Neural progenitor cell (in vitro differentiated cells): ENCODE measurements at regions not wholly inside any gene's neighbourhood (a gene's known extent, or its start where the extent isn't known, plus 50 kb on each side); places are given as distances from the start of the nearest gene placed in this dataset.

ENCODE experiments used
- DNase-seq: peaks from one replicate; pipeline ENCODE4 v3.0.0-alpha.2; 2016; ENCODE audit warnings: low spot score
- H2AFZ ChIP-seq: fragments of 200-600 bp; sonication (generic); replicated peaks from 2 replicates; pipeline ENCODE4 v1.6.1; 2016; ENCODE audit warnings: antibody characterized with exemption
- H3F3A ChIP-seq: fragments of 200-600 bp; sonication (generic); 2 replicates; pipeline ENCODE4 v1.6.1; 2016; ENCODE audit warnings: antibody characterized with exemption, low read depth
- H3K27ac ChIP-seq: fragments of 200-600 bp; sonication (generic); 2 replicates; pipeline ENCODE4 v1.5.1; 2016; ENCODE audit warnings: mild to moderate bottlenecking
- H3K27me3 ChIP-seq: fragments of 200-600 bp; sonication (generic); 2 replicates; pipeline ENCODE4 v1.6.1; 2016; ENCODE audit warnings: mild to moderate bottlenecking, moderate library complexity
- H3K36me3 ChIP-seq: fragments of 200-600 bp; sonication (generic); 2 replicates; pipeline ENCODE4 v1.5.1; 2016
- H3K4me1 ChIP-seq: fragments of 200-600 bp; sonication (generic); 2 replicates; pipeline ENCODE4 v1.6.1; 2016; ENCODE audit warnings: mixed run types
- H3K4me2 ChIP-seq: fragments of 200-600 bp; sonication (generic); 2 replicates; pipeline ENCODE4 v1.6.1; 2016
- H3K4me3 ChIP-seq: fragments of 200-600 bp; sonication (generic); 2 replicates; pipeline ENCODE4 v1.5.1; 2016
- H3K79me2 ChIP-seq: fragments of 200-600 bp; sonication (generic); 2 replicates; pipeline ENCODE4 v1.6.1; 2016; ENCODE audit warnings: low read depth
- H3K9ac ChIP-seq: fragments of 200-600 bp; sonication (generic); 2 replicates; pipeline ENCODE4 v1.6.1; 2016
- H3K9me3 ChIP-seq: fragments of 200-600 bp; sonication (generic); 2 replicates; pipeline ENCODE4 v1.5.1; 2016; ENCODE audit warnings: low read depth
- H4K20me1 ChIP-seq: fragments of 200-600 bp; sonication (generic); 2 replicates; pipeline ENCODE4 v1.6.1; 2016; ENCODE audit warnings: low read depth
- H3K27ac Mint-ChIP-seq: 3 replicates; pipeline ENCODE4 v1.8.0; 2021; ENCODE audit warnings: mixed read lengths
- H3K27me3 Mint-ChIP-seq: 2 replicates; pipeline ENCODE4 v1.8.0; 2022; ENCODE audit warnings: low read depth, mild to moderate bottlenecking, inconsistent platforms, moderate library complexity, mixed read lengths; ENCODE audit not compliant: insufficient read depth
- H3K36me3 Mint-ChIP-seq: 3 replicates; pipeline ENCODE4 v1.8.0; 2021; ENCODE audit warnings: mixed read lengths
- H3K4me1 Mint-ChIP-seq: 3 replicates; pipeline ENCODE4 v1.8.0; 2021; ENCODE audit warnings: mixed read lengths
- H3K4me3 Mint-ChIP-seq: 3 replicates; pipeline ENCODE4 v1.8.0; 2021; ENCODE audit warnings: mild to moderate bottlenecking, moderate library complexity, mixed read lengths
- H3K9me3 Mint-ChIP-seq: 3 replicates; pipeline ENCODE4 v1.8.0; 2020; ENCODE audit warnings: mixed read lengths
- EZH2 ChIP-seq: fragments of 200-600 bp; sonication (generic); IDR thresholded peaks from 2 replicates; pipeline ENCODE4 v1.6.1; 2017; ENCODE audit warnings: antibody characterized with exemption, mild to moderate bottlenecking, moderate library complexity
- EZH2phosphoT487 ChIP-seq: fragments of 200-600 bp; sonication (generic); IDR thresholded peaks from 2 replicates; pipeline ENCODE4 v1.6.1; 2017; ENCODE audit warnings: antibody characterized with exemption
- TF ChIP-seq, protein P1 (sequence below): fragments of 200-600 bp; sonication (generic); IDR thresholded peaks from 2 replicates; pipeline ENCODE4 v1.5.1; 2017; ENCODE audit warnings: antibody characterized with exemption, mild to moderate bottlenecking

DNA sequence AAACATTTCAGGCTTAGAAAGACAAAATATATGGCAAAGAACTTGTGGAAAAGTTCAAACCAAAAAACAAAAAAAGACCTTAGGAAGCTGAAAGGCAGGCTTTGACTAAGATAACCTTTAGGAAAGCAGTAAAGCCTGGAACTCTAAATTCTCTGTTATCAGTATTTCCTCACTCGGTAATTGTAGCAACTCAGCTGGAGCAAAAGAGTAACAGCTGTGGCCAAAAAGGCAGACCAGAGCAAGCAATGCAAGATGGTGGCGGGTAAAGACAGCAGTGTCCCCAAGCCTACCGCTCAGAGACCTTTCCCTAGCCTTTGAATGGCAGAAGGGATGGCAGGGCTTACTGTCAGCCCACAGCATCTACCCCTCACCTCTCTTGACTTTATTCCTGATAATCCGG, 63.1 kb upstream of the KLHL13 start:
- no peaks in the 10 kb centered on the region for H3K36me3 Mint-ChIP-seq

DNA sequence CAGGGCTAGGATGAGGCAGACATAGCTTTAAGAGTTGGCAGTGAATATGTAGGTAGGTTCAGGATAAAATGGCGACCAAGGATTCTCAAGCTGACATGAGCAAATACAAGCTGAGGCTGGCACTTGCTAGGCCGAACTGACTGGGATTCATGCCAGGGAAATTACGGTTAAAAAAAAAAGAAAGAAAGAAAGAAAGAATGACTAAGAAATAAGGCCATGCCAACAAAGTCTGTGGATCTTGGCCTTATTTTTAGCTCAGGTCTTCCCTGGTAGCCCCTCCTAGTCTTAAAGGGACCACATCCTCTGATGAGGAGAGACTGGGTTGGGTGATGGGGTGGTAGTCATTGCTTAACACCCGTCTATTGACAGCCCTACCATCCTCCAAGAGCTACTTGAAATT, 64.4 kb upstream of the KLHL13 start:
- Histone ChIP-seq H3F3A (no peaks in the 10 kb centered on the region), H3K9me3 (no peaks in the 10 kb centered on the region), H2AFZ (no peak overlapping the region), H3K36me3 (no peaks in the 10 kb centered on the region), H3K9ac (no peak overlapping the region), H3K79me2 (no peaks in the 10 kb centered on the region), H4K20me1 (no peaks in the 10 kb centered on the region), H3K4me1 (no peaks in the 10 kb centered on the region), H3K27me3 (no peaks in the 10 kb centered on the region), H3K4me2 (no peak overlapping the region), H3K27ac (no peak overlapping the region), H3K4me3 (no peak overlapping the region)
- Mint-ChIP-seq H3K27ac (no peak overlapping the region), H3K36me3 (no peaks in the 10 kb centered on the region), H3K4me1 (no peaks in the 10 kb centered on the region), H3K9me3 (no peaks in the 10 kb centered on the region), H3K4me3 (no peak overlapping the region), H3K27me3 (peaks cover 6% of the 10 kb centered on the region)
- TF ChIP-seq EZH2 (no peak), EZH2phosphoT487 (no peak)
- TF ChIP-seq, protein P1, sequence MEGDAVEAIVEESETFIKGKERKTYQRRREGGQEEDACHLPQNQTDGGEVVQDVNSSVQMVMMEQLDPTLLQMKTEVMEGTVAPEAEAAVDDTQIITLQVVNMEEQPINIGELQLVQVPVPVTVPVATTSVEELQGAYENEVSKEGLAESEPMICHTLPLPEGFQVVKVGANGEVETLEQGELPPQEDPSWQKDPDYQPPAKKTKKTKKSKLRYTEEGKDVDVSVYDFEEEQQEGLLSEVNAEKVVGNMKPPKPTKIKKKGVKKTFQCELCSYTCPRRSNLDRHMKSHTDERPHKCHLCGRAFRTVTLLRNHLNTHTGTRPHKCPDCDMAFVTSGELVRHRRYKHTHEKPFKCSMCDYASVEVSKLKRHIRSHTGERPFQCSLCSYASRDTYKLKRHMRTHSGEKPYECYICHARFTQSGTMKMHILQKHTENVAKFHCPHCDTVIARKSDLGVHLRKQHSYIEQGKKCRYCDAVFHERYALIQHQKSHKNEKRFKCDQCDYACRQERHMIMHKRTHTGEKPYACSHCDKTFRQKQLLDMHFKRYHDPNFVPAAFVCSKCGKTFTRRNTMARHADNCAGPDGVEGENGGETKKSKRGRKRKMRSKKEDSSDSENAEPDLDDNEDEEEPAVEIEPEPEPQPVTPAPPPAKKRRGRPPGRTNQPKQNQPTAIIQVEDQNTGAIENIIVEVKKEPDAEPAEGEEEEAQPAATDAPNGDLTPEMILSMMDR = no peak
- DNase-seq = no peak

More for the DNA sequence above, 63.1 kb upstream of the KLHL13 start:
- H2AFZ ChIP-seq = no peak overlapping the region
- peaks cover 2% of the 10 kb centered on the region for H3K27me3 Mint-ChIP-seq
- TF ChIP-seq EZH2 (no peak), EZH2phosphoT487 (no peak)
- TF ChIP-seq, protein P1 = no peak
- H3F3A ChIP-seq = no peaks in the 10 kb centered on the region
- no peaks in the 10 kb centered on the region for H3K4me1 ChIP-seq
- no peaks in the 10 kb centered on the region for H3K36me3 ChIP-seq
- H3K4me1 Mint-ChIP-seq = no peaks in the 10 kb centered on the region
- no peak overlapping the region for H3K4me2 ChIP-seq
- no peak overlapping the region for H3K4me3 Mint-ChIP-seq
- H3K27me3 ChIP-seq = no peaks in the 10 kb centered on the region
- no peaks in the 10 kb centered on the region for H3K9me3 ChIP-seq
- no peak for DNase-seq
- H3K79me2 ChIP-seq = no peaks in the 10 kb centered on the region
- H4K20me1 ChIP-seq = no peaks in the 10 kb centered on the region
- H3K9ac ChIP-seq = no peak overlapping the region
- H3K9me3 Mint-ChIP-seq = no peaks in the 10 kb centered on the region
- no peak overlapping the region for H3K27ac Mint-ChIP-seq
- H3K4me3 ChIP-seq = no peak overlapping the region
- no peak overlapping the region for H3K27ac ChIP-seq

DNA sequence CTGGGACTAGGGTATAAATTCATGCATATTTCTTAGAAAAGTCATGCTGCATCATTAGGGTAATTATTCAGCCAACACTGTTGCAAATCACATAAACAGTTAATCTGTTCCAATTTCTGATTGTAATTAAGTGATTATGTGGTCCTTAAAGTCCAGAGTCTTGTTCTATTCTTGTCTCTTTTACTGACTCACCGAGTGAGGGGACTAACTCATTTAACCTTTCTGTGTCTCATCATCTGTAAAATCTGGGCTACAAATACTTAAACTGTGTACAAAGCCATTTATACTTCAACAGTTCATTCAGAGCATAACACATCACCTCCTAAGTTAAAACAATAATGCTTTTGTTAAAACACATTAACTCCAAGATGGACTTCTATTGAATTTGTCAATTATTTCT, 65.4 kb upstream of the KLHL13 start:
- no peak overlapping the region for H3K27ac Mint-ChIP-seq
- Histone ChIP-seq H2AFZ (no peak overlapping the region), H3K4me1 (no peaks in the 10 kb centered on the region), H3F3A (no peaks in the 10 kb centered on the region), H3K36me3 (no peaks in the 10 kb centered on the region), H3K4me2 (no peak overlapping the region), H3K27ac (no peak overlapping the region), H3K9ac (no peak overlapping the region), H4K20me1 (no peaks in the 10 kb centered on the region), H3K79me2 (no peaks in the 10 kb centered on the region), H3K4me3 (no peak overlapping the region), H3K9me3 (no peaks in the 10 kb centered on the region), H3K27me3 (no peaks in the 10 kb centered on the region)
- H3K4me1 Mint-ChIP-seq = no peaks in the 10 kb centered on the region
- no peaks in the 10 kb centered on the region for H3K9me3 Mint-ChIP-seq
- H3K36me3 Mint-ChIP-seq = no peaks in the 10 kb centered on the region
- H3K4me3 Mint-ChIP-seq = no peak overlapping the region
- no peak for DNase-seq
- no peak for TF ChIP-seq EZH2phosphoT487
- no peak for TF ChIP-seq EZH2
- TF ChIP-seq, protein P1 = no peak
- peaks cover 3% of the 10 kb centered on the region for H3K27me3 Mint-ChIP-seq

DNA sequence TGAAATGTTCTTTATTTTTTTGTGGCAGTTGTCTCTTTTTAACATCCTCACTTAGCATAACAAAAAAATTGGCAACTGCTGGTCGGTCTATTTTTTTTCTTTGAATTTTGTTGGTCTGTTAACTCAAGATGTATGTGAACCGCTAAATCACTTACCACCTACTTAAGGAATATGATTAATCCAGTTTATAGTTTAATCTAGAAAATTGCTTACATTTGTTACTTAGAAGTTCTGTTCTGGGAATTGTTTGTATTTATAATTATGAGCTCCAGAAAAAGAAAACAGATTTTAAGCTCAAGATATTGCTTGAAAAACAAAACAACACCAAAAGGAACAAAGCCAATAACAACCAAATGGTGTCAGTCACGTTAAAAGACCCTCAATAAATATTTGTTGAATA, 66.1 kb upstream of the KLHL13 start:
- Mint-ChIP-seq H3K4me1 (no peaks in the 10 kb centered on the region), H3K9me3 (no peaks in the 10 kb centered on the region), H3K36me3 (no peaks in the 10 kb centered on the region), H3K27ac (no peak overlapping the region), H3K27me3 (peaks cover 3% of the 10 kb centered on the region), H3K4me3 (no peak overlapping the region)
- no peaks in the 10 kb centered on the region for H3K4me1 ChIP-seq
- no peak for TF ChIP-seq EZH2phosphoT487
- TF ChIP-seq, protein P1 = no peak
- no peak for TF ChIP-seq EZH2
- H3K27ac ChIP-seq = no peak overlapping the region
- no peak for DNase-seq
- H2AFZ ChIP-seq = no peak overlapping the region
- H3K9me3 ChIP-seq = no peaks in the 10 kb centered on the region
- H3K4me3 ChIP-seq = no peak overlapping the region
- no peaks in the 10 kb centered on the region for H3K36me3 ChIP-seq
- no peaks in the 10 kb centered on the region for H3K27me3 ChIP-seq
- no peak overlapping the region for H3K4me2 ChIP-seq
- H4K20me1 ChIP-seq = no peaks in the 10 kb centered on the region
- H3F3A ChIP-seq = no peaks in the 10 kb centered on the region
- H3K79me2 ChIP-seq = no peaks in the 10 kb centered on the region
- H3K9ac ChIP-seq = no peak overlapping the region
